HEK293 (cell line): ENCODE measurements at regions not wholly inside any gene's neighbourhood (a gene's known extent, or its start where the extent isn't known, plus 50 kb on each side); places are given as distances from the start of the nearest gene placed in this dataset.

Source experiments
- CTCF ChIA-PET: fragments of 350-600 bp; formaldehyde crosslinking; extraction: SDS; loops from one replicate; lab custom pipeline; 2021; ENCODE audit warnings: antibody characterized with exemption; lab: Yijun Ruan, JAX
- POLR2A ChIA-PET: fragments of 300-600 bp; formaldehyde crosslinking; extraction: SDS; loops from one replicate; lab custom pipeline; 2020; ENCODE audit warnings: antibody characterized with exemption, inconsistent platforms; lab: Yijun Ruan, JAX
- H3K27ac ChIP-seq: fragments of 200-500 bp; sonication (Bioruptor generic); 2 replicates; pipeline ENCODE4 v1.5.1; 2014; ENCODE audit warnings: low read depth, low read length, control low read depth, inconsistent platforms; ENCODE audit errors: extremely low read depth
- H3K36me3 ChIP-seq, 2 experiments: fragments of 200-500 bp in 1 of 2; sonication (Bioruptor generic) in 1 of 2; 1 replicate in 1 of 2; 2 replicates in 1 of 2; pipeline ENCODE4 v1.5.1; 2014 to 2017; ENCODE audit warnings: inconsistent platforms in 2 of 2, low read length in 2 of 2; ENCODE audit not compliant: control insufficient read depth in 2 of 2, insufficient read depth in 1 of 2
- H3K4me1 ChIP-seq: fragments of 200-500 bp; sonication (Bioruptor generic); 2 replicates; pipeline ENCODE4 v1.5.1; 2014; ENCODE audit warnings: mild to moderate bottlenecking, low read length, inconsistent platforms; ENCODE audit not compliant: control insufficient read depth, insufficient read depth
- H3K4me3 ChIP-seq: 2 replicates; pipeline ENCODE4 v1.5.1; 2011; ENCODE audit warnings: low read depth, mild to moderate bottlenecking, control low read depth, low read length, moderate library complexity
- H3K9me3 ChIP-seq: fragments of 200-500 bp; sonication (Bioruptor generic); 2 replicates; pipeline ENCODE4 v1.5.1; 2014; ENCODE audit warnings: low read depth, low read length, inconsistent platforms; ENCODE audit not compliant: control insufficient read depth, insufficient read depth
- GFI1B ChIP-seq: fragments of 450-650 bp; formaldehyde crosslinking; IDR thresholded peaks from 2 replicates; pipeline ENCODE4 v1.5.1; 2016; ENCODE audit warnings: missing biosample characterization, missing genetic modification characterization
- GLI2 ChIP-seq: fragments of 450-650 bp; formaldehyde crosslinking; IDR thresholded peaks from 2 replicates; pipeline ENCODE4; 2017; ENCODE audit warnings: missing biosample characterization, missing genetic modification characterization, low read depth, borderline replicate concordance
- HIC1 ChIP-seq: fragments of 450-650 bp; formaldehyde crosslinking; IDR thresholded peaks from 2 replicates; pipeline ENCODE4 v1.5.1; 2016; ENCODE audit warnings: missing biosample characterization, missing genetic modification characterization
- HOXC10 ChIP-seq: sonication (generic); formaldehyde crosslinking; IDR thresholded peaks from 2 replicates; pipeline ENCODE4 v1.8.1; 2023; ENCODE audit warnings: mild to moderate bottlenecking, missing genetic modification reagents
- KLF10 ChIP-seq: fragments of 450-650 bp; IDR thresholded peaks from 2 replicates; pipeline ENCODE4 v1.5.1; 2018; ENCODE audit warnings: missing biosample characterization, mild to moderate bottlenecking, missing genetic modification characterization
- KLF17 ChIP-seq: fragments of 450-650 bp; formaldehyde crosslinking; IDR thresholded peaks from 2 replicates; pipeline ENCODE4 v1.5.1; 2016; ENCODE audit warnings: missing biosample characterization, missing genetic modification characterization
- SALL2 ChIP-seq: fragments of 450-650 bp; formaldehyde crosslinking; IDR thresholded peaks from 2 replicates; pipeline ENCODE4 v1.5.0; 2017; ENCODE audit warnings: missing biosample characterization, mild to moderate bottlenecking, missing genetic modification characterization, borderline replicate concordance
- SCRT2 ChIP-seq: fragments of 450-650 bp; formaldehyde crosslinking; IDR thresholded peaks from 2 replicates; pipeline ENCODE4 v1.5.1; 2016; ENCODE audit warnings: missing biosample characterization, missing genetic modification characterization
- TCF7L2 ChIP-seq: IDR thresholded peaks from 2 replicates; pipeline ENCODE4 v1.6.1; 2011; ENCODE audit warnings: low read depth, mild to moderate bottlenecking, inconsistent platforms, low read length, moderate library complexity, borderline replicate concordance
- YY1 ChIP-seq: fragments of 450-650 bp; formaldehyde crosslinking; IDR thresholded peaks from 2 replicates; pipeline ENCODE4 v1.5.1; 2018; ENCODE audit warnings: missing biosample characterization, missing genetic modification characterization
- ZBTB1 ChIP-seq: fragments of 450-650 bp; formaldehyde crosslinking; IDR thresholded peaks from 2 replicates; pipeline ENCODE4 v1.5.1; 2016; ENCODE audit warnings: missing biosample characterization, missing genetic modification characterization
- ZBTB20 ChIP-seq: fragments of 450-650 bp; formaldehyde crosslinking; IDR thresholded peaks from 2 replicates; pipeline ENCODE4 v1.5.1; 2016; ENCODE audit warnings: missing biosample characterization, missing genetic modification characterization
- ZBTB7A ChIP-seq: fragments of 450-650 bp; formaldehyde crosslinking; IDR thresholded peaks from 2 replicates; pipeline ENCODE4 v1.5.1; 2016; ENCODE audit warnings: low read depth, missing biosample characterization, missing genetic modification characterization
- ZEB2 ChIP-seq: fragments of 450-650 bp; formaldehyde crosslinking; IDR thresholded peaks from 2 replicates; pipeline ENCODE4 v1.5.1; 2016; ENCODE audit warnings: missing biosample characterization, missing genetic modification characterization
- ZFP69B ChIP-seq: fragments of 450-650 bp; formaldehyde crosslinking; IDR thresholded peaks from 2 replicates; pipeline ENCODE4 v1.5.1; 2016; ENCODE audit warnings: missing biosample characterization, missing genetic modification characterization
- ZNF10 ChIP-seq: fragments of 450-650 bp; formaldehyde crosslinking; IDR thresholded peaks from 2 replicates; pipeline ENCODE4 v1.5.1; 2017; ENCODE audit warnings: missing biosample characterization, missing genetic modification characterization
- ZNF114 ChIP-seq: fragments of 450-650 bp; formaldehyde crosslinking; IDR thresholded peaks from 2 replicates; pipeline ENCODE4 v1.5.0; 2017; ENCODE audit warnings: missing biosample characterization, missing genetic modification characterization
- ZNF132 ChIP-seq: fragments of 450-650 bp; formaldehyde crosslinking; IDR thresholded peaks from 2 replicates; pipeline ENCODE4 v1.5.1; 2017; ENCODE audit warnings: missing biosample characterization, missing genetic modification characterization, borderline replicate concordance
- ZNF214 ChIP-seq: fragments of 450-650 bp; formaldehyde crosslinking; IDR thresholded peaks from 2 replicates; pipeline ENCODE4 v1.5.1; 2017; ENCODE audit warnings: missing biosample characterization, mild to moderate bottlenecking, missing genetic modification characterization, borderline replicate concordance
- ZNF302 ChIP-seq: fragments of 450-650 bp; formaldehyde crosslinking; IDR thresholded peaks from 2 replicates; pipeline ENCODE4 v1.5.1; 2016; ENCODE audit warnings: missing biosample characterization, missing genetic modification characterization, low read depth
- ZNF335 ChIP-seq: fragments of 450-650 bp; formaldehyde crosslinking; conservative IDR thresholded peaks from 2 replicates; pipeline ENCODE4 v1.5.1; 2016; ENCODE audit warnings: missing biosample characterization, missing genetic modification characterization
- ZNF366 ChIP-seq: fragments of 450-650 bp; formaldehyde crosslinking; conservative IDR thresholded peaks from 2 replicates; pipeline ENCODE4 v1.5.1; 2016; ENCODE audit warnings: missing biosample characterization, missing genetic modification characterization
- ZNF510 ChIP-seq: fragments of 450-650 bp; formaldehyde crosslinking; IDR thresholded peaks from 2 replicates; pipeline ENCODE4 v1.5.1; 2018; ENCODE audit warnings: mild to moderate bottlenecking, missing genetic modification characterization, missing biosample characterization; ENCODE audit not compliant: insufficient replicate concordance
- ZNF610 ChIP-seq: fragments of 450-650 bp; formaldehyde crosslinking; IDR thresholded peaks from 2 replicates; pipeline ENCODE4 v1.5.1; 2016; ENCODE audit warnings: missing biosample characterization, missing genetic modification characterization, borderline replicate concordance
- ZNF623 ChIP-seq: fragments of 450-650 bp; formaldehyde crosslinking; IDR thresholded peaks from 2 replicates; pipeline ENCODE4 v1.5.1; 2016; ENCODE audit warnings: missing biosample characterization, missing genetic modification characterization
- ZNF624 ChIP-seq: fragments of 450-650 bp; formaldehyde crosslinking; IDR thresholded peaks from 2 replicates; pipeline ENCODE4 v1.5.1; 2017; ENCODE audit warnings: missing biosample characterization, missing genetic modification characterization
- ZNF670 ChIP-seq: fragments of 450-650 bp; formaldehyde crosslinking; IDR thresholded peaks from 2 replicates; pipeline ENCODE4 v1.5.1; 2016; ENCODE audit warnings: missing biosample characterization, missing genetic modification characterization, low read depth
- ZNF768 ChIP-seq: fragments of 450-650 bp; formaldehyde crosslinking; IDR thresholded peaks from 2 replicates; pipeline ENCODE4 v1.5.1; 2018; ENCODE audit warnings: missing biosample characterization, mild to moderate bottlenecking, missing genetic modification characterization
- ZNF837 ChIP-seq: fragments of 450-650 bp; formaldehyde crosslinking; IDR thresholded peaks from 2 replicates; pipeline ENCODE4 v1.5.1; 2016; ENCODE audit warnings: missing biosample characterization, missing genetic modification characterization

- ChIA-PET CTCF (interaction anchor here (0.6 to 1.6 kb wide), 3 partner anchors 64 to 101 kb away, joined by 4 read pairs; no protein-coding TSS in a partner anchor), POLR2A (interaction anchor here (1.0 to 1.1 kb wide), 2 partner anchors 11 to 54 kb away, joined by 3 to 4 read pairs; no protein-coding TSS in a partner anchor)
- Histone ChIP-seq H3K4me3 (no peak overlapping the region), H3K4me1 (peaks cover 29% of the 10 kb centered on the region), H3K36me3 (no peaks in the 10 kb centered on the region), H3K9me3 (no peaks in the 10 kb centered on the region), H3K27ac (peak overlapping the region; percentile 45)
- no peak for TF ChIP-seq ZNF768 (tag by site-specific recombination)
- TF ChIP-seq KLF17: no peak
- no peak for TF ChIP-seq ZNF114 (tag by site-specific recombination)
- TF ChIP-seq ZNF670: no peak
- TF ChIP-seq ZNF610: no peak
Observed at GRCh38 chr5:174412941-174413340, 311.4 kb upstream of the MSX2 start.

- ChIA-PET POLR2A (interaction anchor here (0.9 to 1.1 kb wide), 4 partner anchors 55 to 311 kb away, joined by 3 read pairs; partner anchors contain the start of gene MSX2), CTCF (interaction anchor here (0.6 to 1.4 kb wide), 9 partner anchors 32 to 425 kb away, joined by 3 to 8 read pairs (median 4); partner anchors contain the start of gene NSG2)
- no peak overlapping the region for H3K4me3 ChIP-seq
- peaks cover 29% of the 10 kb centered on the region for H3K4me1 ChIP-seq
- no peaks in the 10 kb centered on the region for H3K36me3 ChIP-seq
- no peaks in the 10 kb centered on the region for H3K9me3 ChIP-seq
- no peak overlapping the region; the same call in 1 of the 2 replicates for H3K27ac ChIP-seq
- TF ChIP-seq ZNF837 (no peak), ZNF214 (no peak), ZNF10 (tag by site-specific recombination) (no peak), HOXC10 (CRISPR knock-in tag) (no peak), TCF7L2 (no peak), YY1 (no peak), SALL2 (tag by site-specific recombination) (no peak), ZNF510 (no peak), ZBTB1 (tag by site-specific recombination) (no peak), SCRT2 (tag by site-specific recombination) (peak; percentile 53; the same call in 1 of the 2 replicates), ZNF132 (tag by site-specific recombination) (no peak), ZNF623 (tag by site-specific recombination) (no peak), ZNF335 (tag by site-specific recombination) (no peak), GFI1B (tag by site-specific recombination) (no peak), KLF10 (no peak), ZNF624 (tag by site-specific recombination) (no peak), ZBTB7A (tag by site-specific recombination) (no peak), HIC1 (tag by site-specific recombination) (no peak; the same call in 1 of the 2 replicates), ZFP69B (tag by site-specific recombination) (no peak), ZNF366 (tag by site-specific recombination) (peak; percentile 51; the same call in 1 of the 2 replicates), ZNF302 (no peak), ZBTB20 (no peak), ZNF768 (tag by site-specific recombination) (no peak), GLI2 (tag by site-specific recombination) (no peak), ZEB2 (tag by site-specific recombination) (0 out of 2 replicates have a peak, but pooled peaks have one; percentile 34)
Observed at GRCh38 chr5:174413567-174414314, 310.6 kb upstream of the MSX2 start.
